IMR-90 (cell line): ENCODE measurements at regions not wholly inside any gene's neighbourhood (a gene's known extent, or its start where the extent isn't known, plus 50 kb on each side); places are given as distances from the start of the nearest gene placed in this dataset. TPM values are rescaled to one million over a fixed set of nuclear protein-coding genes. Genes with fewer than 3 reads are reported as not detected.

Source experiments
- ATAC-seq: fragments of 200-7000 bp; cut with Tn5 transposase; 2 replicates; pipeline ENCODE4 v1.9.1; 2020; ENCODE audit warnings: low read depth, mild to moderate bottlenecking, moderate library complexity
- BruUV-seq: library from RNA; stranded (reverse); fragments of 400-500 nt; replicated peaks from 2 replicates; lab custom pipeline; 2021; lab: Mats Ljungman, UMichigan
- CTCF ChIA-PET: fragments of 300-600 bp; formaldehyde crosslinking; extraction: SDS; loops from one replicate; lab custom pipeline; 2021; ENCODE audit warnings: antibody characterized with exemption; lab: Yijun Ruan, JAX
- POLR2A ChIA-PET: fragments of 300-600 bp; sonication (Branson Sonifier 250); formaldehyde crosslinking; loops from one replicate; lab custom pipeline; 2022; ENCODE audit warnings: antibody characterized with exemption; ENCODE audit not compliant: unreplicated experiment; lab: Charles Lee
- DNase-seq: peaks from one replicate; pipeline ENCODE4 v3.0.0; 2013
- H2AFZ ChIP-seq: replicated peaks from 2 replicates; pipeline ENCODE3; 2013; ENCODE audit warnings: low read length, mild to moderate bottlenecking; ENCODE audit not compliant: poor library complexity
- H2AK5ac ChIP-seq: 2 replicates; pipeline ENCODE4 v1.6.1; 2013; ENCODE audit warnings: low read depth, low read length, inconsistent platforms
- H2AK9ac ChIP-seq: replicated peaks from 2 replicates; pipeline ENCODE3; 2013; ENCODE audit warnings: mild to moderate bottlenecking, low read depth, low read length, moderate library complexity; ENCODE audit not compliant: poor library complexity
- H2BK120ac ChIP-seq: 2 replicates; pipeline ENCODE4 v1.6.1; 2013; ENCODE audit warnings: low read depth, low read length, inconsistent platforms
- H2BK15ac ChIP-seq: 3 replicates; pipeline ENCODE4 v1.6.1; 2013; ENCODE audit warnings: low read depth, low read length, inconsistent platforms
- H2BK20ac ChIP-seq: 2 replicates; pipeline ENCODE4 v1.6.1; 2013; ENCODE audit warnings: low read depth, mild to moderate bottlenecking, inconsistent platforms, low read length, moderate library complexity
- H2BK5ac ChIP-seq: 2 replicates; pipeline ENCODE4 v1.6.1; 2013; ENCODE audit warnings: mild to moderate bottlenecking, low read depth, low read length, inconsistent platforms; ENCODE audit not compliant: poor library complexity, severe bottlenecking
- H3K14ac ChIP-seq: replicated peaks from 2 replicates; pipeline ENCODE4 v1.6.1; 2013; ENCODE audit warnings: low read depth, low read length, inconsistent platforms
- H3K18ac ChIP-seq: 2 replicates; pipeline ENCODE4 v1.6.1; 2013; ENCODE audit warnings: low read depth, low read length, control low read depth
- H3K23ac ChIP-seq: 2 replicates; pipeline ENCODE4 v1.6.1; 2013; ENCODE audit warnings: low read depth, low read length, inconsistent platforms
- H3K27ac ChIP-seq: 2 replicates; pipeline ENCODE4 v1.5.1; 2013; ENCODE audit warnings: mild to moderate bottlenecking, control low read depth, low read length; ENCODE audit not compliant: insufficient read depth
- H3K27me3 ChIP-seq: 2 replicates; pipeline ENCODE4 v1.6.1; 2013; ENCODE audit warnings: low read length; ENCODE audit not compliant: control insufficient read depth, insufficient read depth
- H3K36me3 ChIP-seq: 2 replicates; pipeline ENCODE4 v1.6.1; 2013; ENCODE audit warnings: low read length, mixed read lengths; ENCODE audit not compliant: control insufficient read depth, insufficient read depth
- H3K4ac ChIP-seq: 2 replicates; pipeline ENCODE4 v1.6.1; 2013; ENCODE audit warnings: low read depth, low read length, inconsistent platforms
- H3K4me1 ChIP-seq: 2 replicates; pipeline ENCODE4 v1.6.1; 2013; ENCODE audit warnings: low read length, mixed read lengths; ENCODE audit not compliant: control insufficient read depth, insufficient read depth
- H3K4me2 ChIP-seq: 2 replicates; pipeline ENCODE4 v1.6.1; 2013; ENCODE audit warnings: low read depth, mild to moderate bottlenecking, control low read depth, low read length, moderate library complexity
- H3K4me3 ChIP-seq: 2 replicates; pipeline ENCODE4 v1.5.1; 2013; ENCODE audit warnings: low read depth, mild to moderate bottlenecking, control low read depth, low read length, moderate library complexity; ENCODE audit not compliant: insufficient read depth
- H3K56ac ChIP-seq: 2 replicates; pipeline ENCODE4 v1.6.1; 2013; ENCODE audit warnings: low read length, inconsistent platforms; ENCODE audit not compliant: insufficient read depth; ENCODE audit errors: extremely low read depth
- H3K79me1 ChIP-seq, 2 experiments: 2 replicates each; pipeline ENCODE4 v1.6.1; 2013; ENCODE audit warnings: low read length in 2 of 2, inconsistent platforms in 1 of 2, low read depth in 1 of 2
- H3K9ac ChIP-seq: 2 replicates; pipeline ENCODE4 v1.6.1; 2013; ENCODE audit warnings: low read depth, low read length, control low read depth
- H3K9me1 ChIP-seq: 2 replicates; pipeline ENCODE4 v1.6.1; 2013; ENCODE audit warnings: low read length, inconsistent platforms; ENCODE audit not compliant: insufficient read depth
- H3K9me3 ChIP-seq: 2 replicates; pipeline ENCODE4 v1.6.1; 2013; ENCODE audit warnings: low read length; ENCODE audit not compliant: control insufficient read depth, insufficient read depth
- H4K20me1 ChIP-seq: 2 replicates; pipeline ENCODE4 v1.6.1; 2013; ENCODE audit warnings: low read length, inconsistent platforms; ENCODE audit not compliant: insufficient read depth
- H4K5ac ChIP-seq: 2 replicates; pipeline ENCODE4 v1.6.1; 2013; ENCODE audit warnings: mild to moderate bottlenecking, low read depth, low read length, control low read depth
- H4K8ac ChIP-seq, 2 experiments: 2 replicates each; pipeline ENCODE4 v1.6.1; 2013; ENCODE audit warnings: low read depth in 2 of 2, low read length in 2 of 2, control low read depth in 1 of 2, inconsistent platforms in 1 of 2
- H4K91ac ChIP-seq: 2 replicates; pipeline ENCODE4 v1.6.1; 2013; ENCODE audit warnings: low read depth, low read length, inconsistent platforms; ENCODE audit not compliant: insufficient read depth
- ELK1 ChIP-seq: fragments of 150-350 bp; IDR thresholded peaks from 2 replicates; pipeline ENCODE4 v1.6.1; 2016; ENCODE audit warnings: low read depth, mild to moderate bottlenecking, low read length, moderate library complexity, borderline replicate concordance
- WGBS, 2 experiments: methylation state at CpG; one replicate each; pipeline versions ENCODE4 v1.1.5 to v1.1.7; 2013; ENCODE audit warnings: missing lambda C conversion rate in 2 of 2; ENCODE audit not compliant: insufficient read length in 1 of 2; ENCODE audit errors: extremely low coverage in 2 of 2; 5-methylcytosine and 5-hydroxymethylcytosine counted together
- dilution Hi-C: fragments of 300-500 bp; cut with HindIII; formaldehyde crosslinking; loops from one replicate; pipeline ENCODE4 v1.14.3; 2018; ENCODE audit warnings: low sequenced_read_pairs; ENCODE audit not compliant: unreplicated experiment
- in situ Hi-C: fragments of 300-500 bp; cut with MboI; formaldehyde crosslinking; loops from 3 replicates; pipeline ENCODE4 v1.14.3; 2019; ENCODE audit warnings: low sequenced_read_pairs, inconsistent platforms, mixed read lengths
- intact Hi-C: fragments of 100-400 bp; cut with micrococcal nuclease; formaldehyde crosslinking; loops from 2 replicates; pipeline ENCODE4 v1.10.0; 2022
- microRNA-seq, 2 experiments: library from miRNA; stranded (forward) in 1 of 2; unstranded in 1 of 2; fragments of 10-50 nt in 1 of 2; fragments of <30 nt in 1 of 2; gene quantifications in 1 of 2; microRNA quantifications in 1 of 2; one replicate each; pipeline versions ENCODE3 to v1.1.0; 2013 to 2020; ENCODE audit not compliant: insufficient read depth in 1 of 2, insufficient read length in 1 of 2, unreplicated experiment in 1 of 2
- small RNA-seq, 5 experiments: library from RNA; depleted of rRNA; stranded (forward); fragments of <200 nt; gene quantifications; one replicate each; pipeline ENCODE3, GENCODE V24; 2012
- TF ChIP-seq, protein P1 (sequence below): conservative IDR thresholded peaks from 2 replicates; pipeline ENCODE4 v1.5.1; 2012; ENCODE audit warnings: mild to moderate bottlenecking, low read depth, low read length, improper control_type of control experiment

DNA sequence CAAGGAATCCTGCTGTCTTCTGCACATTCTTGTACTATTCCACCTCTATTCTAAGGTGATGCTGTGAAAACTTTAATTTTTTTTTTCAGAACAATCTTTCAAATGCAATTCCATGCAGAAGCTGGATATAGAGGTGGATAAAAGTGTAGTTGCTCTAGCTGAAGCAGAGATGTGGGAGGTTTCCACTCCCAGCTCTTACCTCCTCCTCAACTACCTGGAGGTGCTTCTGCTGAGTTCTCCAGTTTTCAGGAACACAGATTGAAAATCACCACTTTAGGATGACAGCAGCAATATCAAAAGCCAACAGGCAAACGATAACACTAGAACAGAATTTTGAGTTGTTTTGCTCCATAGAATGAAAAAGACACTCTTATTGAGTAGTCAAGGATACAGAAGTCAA, 51.1 kb upstream of the FAM98A start:
- no peak overlapping the region for H2BK5ac ChIP-seq

More for the DNA sequence above, 51.1 kb upstream of the FAM98A start:
- no peak overlapping the region for H4K8ac ChIP-seq
- H2BK120ac ChIP-seq, result no peak overlapping the region
- no peak overlapping the region for H2AFZ ChIP-seq
- dilution Hi-C loops, result no loop called here
- no peak overlapping the region for H3K18ac ChIP-seq
- no peak overlapping the region for H2BK15ac ChIP-seq
- no peak overlapping the region for H2AK9ac ChIP-seq
- H3K27me3 ChIP-seq, result no peaks in the 10 kb centered on the region
- H3K27ac ChIP-seq, result no peak overlapping the region
- no peak overlapping the region for H3K4me3 ChIP-seq
- no peak overlapping the region for H3K14ac ChIP-seq
- no peak overlapping the region for H2BK20ac ChIP-seq
- no peaks in the 10 kb centered on the region for H3K9me1 ChIP-seq
- no peaks in the 10 kb centered on the region for H3K9me3 ChIP-seq
- H3K9ac ChIP-seq, result no peak overlapping the region
- H3K36me3 ChIP-seq, result no peaks in the 10 kb centered on the region
- POLR2A ChIA-PET, result no interaction called here
- H3K23ac ChIP-seq, result no peak overlapping the region
- H4K91ac ChIP-seq, result no peak overlapping the region
- in situ Hi-C loops, result no loop called here
- DNase-seq, result no peak
- H3K4me2 ChIP-seq, result no peak overlapping the region
- H3K79me1 ChIP-seq, result no peaks in the 10 kb centered on the region
- no peak for TF ChIP-seq ELK1
- TF ChIP-seq, protein P1, sequence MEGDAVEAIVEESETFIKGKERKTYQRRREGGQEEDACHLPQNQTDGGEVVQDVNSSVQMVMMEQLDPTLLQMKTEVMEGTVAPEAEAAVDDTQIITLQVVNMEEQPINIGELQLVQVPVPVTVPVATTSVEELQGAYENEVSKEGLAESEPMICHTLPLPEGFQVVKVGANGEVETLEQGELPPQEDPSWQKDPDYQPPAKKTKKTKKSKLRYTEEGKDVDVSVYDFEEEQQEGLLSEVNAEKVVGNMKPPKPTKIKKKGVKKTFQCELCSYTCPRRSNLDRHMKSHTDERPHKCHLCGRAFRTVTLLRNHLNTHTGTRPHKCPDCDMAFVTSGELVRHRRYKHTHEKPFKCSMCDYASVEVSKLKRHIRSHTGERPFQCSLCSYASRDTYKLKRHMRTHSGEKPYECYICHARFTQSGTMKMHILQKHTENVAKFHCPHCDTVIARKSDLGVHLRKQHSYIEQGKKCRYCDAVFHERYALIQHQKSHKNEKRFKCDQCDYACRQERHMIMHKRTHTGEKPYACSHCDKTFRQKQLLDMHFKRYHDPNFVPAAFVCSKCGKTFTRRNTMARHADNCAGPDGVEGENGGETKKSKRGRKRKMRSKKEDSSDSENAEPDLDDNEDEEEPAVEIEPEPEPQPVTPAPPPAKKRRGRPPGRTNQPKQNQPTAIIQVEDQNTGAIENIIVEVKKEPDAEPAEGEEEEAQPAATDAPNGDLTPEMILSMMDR, result no peak
- no TSS peak for BruUV-seq
- intact Hi-C loops, result no loop called here
- H4K5ac ChIP-seq, result no peak overlapping the region
- no peak overlapping the region for H3K56ac ChIP-seq
- CTCF ChIA-PET, result no interaction called here
- no peak for ATAC-seq
- WGBS, 2 experiments, result no CpG with 5 or more reads among the region's 1 CpG
- no peak overlapping the region for H3K4ac ChIP-seq
- H2AK5ac ChIP-seq, result no peak overlapping the region
- no peaks in the 10 kb centered on the region for H4K20me1 ChIP-seq
- no peaks in the 10 kb centered on the region for H3K4me1 ChIP-seq

Small RNA genes lying in the stretch of these regions (microRNA-seq; reads per million reads assigned to microRNA genes)
- not detected for gene AC013442.1 (ENCODE audit: insufficient read depth, insufficient read length)
- not detected for gene AC083939.1 (ENCODE audit: insufficient read depth, insufficient read length)
- gene MIR548AD (ENCODE audit: insufficient read depth in 1 of 2, insufficient read length in 1 of 2, unreplicated experiment in 1 of 2), result 0 reads per million in 2 experiments
- gene RNU6-1117P (ENCODE audit: insufficient read depth, insufficient read length), result not detected

Small RNA genes lying in the stretch of these regions (small RNA-seq; reads per million reads assigned to genes)
- gene AC013442.1 (0 reads per million in 5 experiments), gene AC083939.1 (0 reads per million in 5 experiments), gene MIR548AD (0 reads per million in 5 experiments), gene RNU6-1117P (0 to 0.08 (median 0) reads per million in 5 experiments)
